K562 (cell line): ENCODE measurements at regions not wholly inside any gene's neighbourhood (a gene's known extent, or its start where the extent isn't known, plus 50 kb on each side); places are given as distances from the start of the nearest gene placed in this dataset.

Experiments
- ATAC-seq: fragments of 200-7000 bp; cut with Tn5 transposase; 3 replicates; pipeline ENCODE4 v1.9.1; 2020; ENCODE audit warnings: moderate library complexity
- BruUV-seq: library from RNA; stranded (reverse); fragments of 400-500 nt; replicated peaks from 2 replicates; lab custom pipeline; 2021; lab: Mats Ljungman, UMichigan
- CTCF ChIA-PET: fragments of 300-600 bp; formaldehyde crosslinking; extraction: SDS; loops from one replicate; lab custom pipeline; 2021; ENCODE audit warnings: low intra/inter-chr PET ratio; lab: Yijun Ruan, JAX
- POLR2A ChIA-PET: fragments of 300-600, 350-650 bp; sonication (Branson Sonifier 250); formaldehyde crosslinking; extraction: SDS; loops from one replicate; lab custom pipeline; 2021; ENCODE audit warnings: antibody characterized with exemption, inconsistent platforms; lab: Yijun Ruan, JAX
- DNase-seq, 4 experiments: peaks; one replicate each; pipeline versions ENCODE4 v3.0.0 to v3.0.0-alpha.2; 2011 to 2018; ENCODE audit warnings: low spot score in 3 of 4, mixed read lengths in 3 of 4; ENCODE audit errors: extremely low read depth in 1 of 4
- FAIRE-seq: peaks from 2 replicates; lab custom pipeline; 2011; peaks lifted over from hg19 to GRCh38; lab: Jason Lieb, UNC
- H2AFZ ChIP-seq: 2 replicates; pipeline ENCODE4 v1.6.0; 2011; ENCODE audit warnings: low read depth, low read length, control low read depth, inconsistent platforms
- H3K27ac ChIP-seq: fragments of 200-600 bp; 3 replicates; pipeline ENCODE4 v1.8.0; 2011; ENCODE audit warnings: low read depth, mild to moderate bottlenecking, control low read depth, inconsistent platforms, low read length, moderate library complexity, mixed read lengths; ENCODE audit errors: extremely low read depth
- H3K27me3 ChIP-seq, 2 experiments: fragments of 300-600 bp in 1 of 2; 2 replicates in 1 of 2; 3 replicates in 1 of 2; pipeline versions ENCODE4 v1.6.0 to v1.8.0; 2011; ENCODE audit warnings: inconsistent platforms in 2 of 2, low read length in 2 of 2, mild to moderate bottlenecking in 1 of 2, mixed read lengths in 1 of 2, moderate library complexity in 1 of 2; ENCODE audit not compliant: control insufficient read depth in 2 of 2, insufficient read depth in 2 of 2
- H3K36me3 ChIP-seq: fragments of 300-600 bp; 3 replicates; pipeline ENCODE4 v1.8.0; 2011; ENCODE audit warnings: mild to moderate bottlenecking, low read length, inconsistent platforms; ENCODE audit not compliant: control insufficient read depth, insufficient read depth
- H3K4me1 ChIP-seq, 2 experiments: fragments of 200-600 bp in 1 of 2; replicated peaks in 1 of 2; 2 replicates in 1 of 2; 3 replicates in 1 of 2; pipeline versions ENCODE4 v1.5.1 to v1.8.0; 2011; ENCODE audit warnings: inconsistent platforms in 2 of 2, low read length in 2 of 2, mild to moderate bottlenecking in 1 of 2, mixed read lengths in 1 of 2, moderate library complexity in 1 of 2; ENCODE audit not compliant: control insufficient read depth in 2 of 2, insufficient read depth in 2 of 2
- H3K4me2 ChIP-seq: 2 replicates; pipeline ENCODE4 v1.6.1; 2011; ENCODE audit warnings: low read length, control low read depth, inconsistent platforms, mixed read lengths; ENCODE audit not compliant: insufficient read depth
- H3K4me3 ChIP-seq: fragments of 200-600 bp; sonication (generic), shearing (Covaris generic); 2 replicates; pipeline ENCODE4 v1.5.1; 2016; ENCODE audit warnings: control low read depth, inconsistent platforms
- H3K79me2 ChIP-seq: fragments of 200-600 bp; 3 replicates; pipeline ENCODE4 v1.8.0; 2011; ENCODE audit warnings: low read length, inconsistent platforms; ENCODE audit not compliant: control insufficient read depth, insufficient read depth
- H3K9ac ChIP-seq, 2 experiments: 2 replicates each; pipeline versions ENCODE4 v1.6.0 to v1.6.1; 2011; ENCODE audit warnings: low read depth in 2 of 2, low read length in 2 of 2, control low read depth in 1 of 2, inconsistent platforms in 1 of 2, mild to moderate bottlenecking in 1 of 2, mixed read lengths in 1 of 2; ENCODE audit not compliant: insufficient read depth in 1 of 2
- H3K9me1 ChIP-seq: one replicate; pipeline ENCODE4 v1.6.0; 2011; ENCODE audit warnings: inconsistent platforms, mild to moderate bottlenecking, low read length, moderate library complexity; ENCODE audit not compliant: control insufficient read depth, insufficient read depth
- H3K9me3 ChIP-seq: replicated peaks from 2 replicates; pipeline ENCODE4 v1.5.1; 2011; ENCODE audit warnings: low read depth, low read length, inconsistent platforms; ENCODE audit not compliant: control insufficient read depth, insufficient read depth
- H4K20me1 ChIP-seq: replicated peaks from 2 replicates; pipeline ENCODE4 v1.6.1; 2011; ENCODE audit warnings: low read length, inconsistent platforms, mixed read lengths; ENCODE audit not compliant: control insufficient read depth, insufficient read depth
- BCOR ChIP-seq: fragments of 450-650 bp; IDR thresholded peaks from 2 replicates; pipeline ENCODE4 v1.6.1; 2016
- CBFA2T2 ChIP-seq: fragments of 450-650 bp; conservative IDR thresholded peaks from 2 replicates; pipeline ENCODE4 v1.6.1; 2017; ENCODE audit warnings: mild to moderate bottlenecking
- FOXA1 ChIP-seq: fragments of 450-650 bp; IDR thresholded peaks from 2 replicates; pipeline ENCODE4 v1.6.1; 2016; ENCODE audit warnings: mild to moderate bottlenecking, borderline replicate concordance
- HDAC1 ChIP-seq, 2 experiments: fragments of 450-650 bp; IDR thresholded peaks; 2 replicates each; pipeline ENCODE4 v1.6.1; 2016 to 2017; ENCODE audit warnings: inconsistent platforms in 1 of 2, mild to moderate bottlenecking in 1 of 2, moderate library complexity in 1 of 2
- SREBF2 ChIP-seq: sonication (generic); formaldehyde crosslinking; IDR thresholded peaks from 2 replicates; pipeline ENCODE4 v1.4.0; 2020; ENCODE audit warnings: mild to moderate bottlenecking, missing genetic modification reagents
- TAL1 ChIP-seq: fragments of 450-650 bp; IDR thresholded peaks from 2 replicates; pipeline ENCODE4 v1.6.1; 2016; ENCODE audit warnings: mild to moderate bottlenecking
- ZBTB7A ChIP-seq: IDR thresholded peaks from 2 replicates; pipeline ENCODE4 v1.6.1; 2011; ENCODE audit warnings: low read depth, mild to moderate bottlenecking, low read length, moderate library complexity, borderline replicate concordance; ENCODE audit not compliant: control insufficient read depth
- ZKSCAN3 ChIP-seq: fragments of 250-450 bp; sonication (Bioruptor Pico); IDR thresholded peaks from 2 replicates; pipeline ENCODE4 v1.4.0; 2020
- WGBS: fragments of 100-300 bp; shearing (Covaris generic); methylation state at CpG from one replicate; pipeline ENCODE4 v1.1.6; 2016; ENCODE audit warnings: low coverage, mixed read lengths; ENCODE audit not compliant: insufficient coverage; ENCODE audit errors: missing lambda C conversion rate; 5-methylcytosine and 5-hydroxymethylcytosine counted together
- in situ Hi-C: fragments of 300-500 bp; cut with MboI; formaldehyde crosslinking; loops from 4 replicates; pipeline ENCODE4 v1.15.0; 2018; ENCODE audit warnings: inconsistent platforms, mixed read lengths
- intact Hi-C: fragments of 100-400 bp; cut with micrococcal nuclease; formaldehyde crosslinking; loops from 2 replicates; pipeline ENCODE4 v1.14.2; 2022
- TF ChIP-seq, protein P1 (sequence below): fragments of 450-650 bp; formaldehyde crosslinking; conservative IDR thresholded peaks from 2 replicates; pipeline ENCODE4 v1.4.0; 2022; ENCODE audit warnings: mild to moderate bottlenecking, missing genetic modification characterization

- POLR2A ChIA-PET, result no interaction called here
- no peaks in the 10 kb centered on the region for H3K79me2 ChIP-seq
- no peak for ATAC-seq
- H3K4me3 ChIP-seq, result no peak overlapping the region
- no peak for DNase-seq
- no peaks in the 10 kb centered on the region for H4K20me1 ChIP-seq
- no peaks in the 10 kb centered on the region for H3K4me1 ChIP-seq
- no TSS peak for BruUV-seq
- 0% methylated on average over 2 of the region's 2 CpGs for WGBS
- in situ Hi-C loops (no loop called here), intact Hi-C loops (no loop called here)
- H3K9ac ChIP-seq, result no peak overlapping the region
- H3K4me2 ChIP-seq, result no peak overlapping the region
- no peaks in the 10 kb centered on the region for H3K27me3 ChIP-seq
- no peaks in the 10 kb centered on the region for H3K36me3 ChIP-seq
- FAIRE-seq, result no peak
- no peak overlapping the region for H3K27ac ChIP-seq
- no peaks in the 10 kb centered on the region for H3K9me1 ChIP-seq
- H2AFZ ChIP-seq, result no peak overlapping the region
- CTCF ChIA-PET, result no interaction called here
- no peaks in the 10 kb centered on the region for H3K9me3 ChIP-seq
- TF ChIP-seq ZKSCAN3 (CRISPR knock-in tag) (no peak), CBFA2T2 (no peak), HDAC1 (IDR thresholded peaks at IDR 0.05) (no peak), ZBTB7A (no peak), BCOR (no peak), SREBF2 (CRISPR knock-in tag) (no peak), FOXA1 (no peak), TAL1 (no peak)
- TF ChIP-seq, protein P1, sequence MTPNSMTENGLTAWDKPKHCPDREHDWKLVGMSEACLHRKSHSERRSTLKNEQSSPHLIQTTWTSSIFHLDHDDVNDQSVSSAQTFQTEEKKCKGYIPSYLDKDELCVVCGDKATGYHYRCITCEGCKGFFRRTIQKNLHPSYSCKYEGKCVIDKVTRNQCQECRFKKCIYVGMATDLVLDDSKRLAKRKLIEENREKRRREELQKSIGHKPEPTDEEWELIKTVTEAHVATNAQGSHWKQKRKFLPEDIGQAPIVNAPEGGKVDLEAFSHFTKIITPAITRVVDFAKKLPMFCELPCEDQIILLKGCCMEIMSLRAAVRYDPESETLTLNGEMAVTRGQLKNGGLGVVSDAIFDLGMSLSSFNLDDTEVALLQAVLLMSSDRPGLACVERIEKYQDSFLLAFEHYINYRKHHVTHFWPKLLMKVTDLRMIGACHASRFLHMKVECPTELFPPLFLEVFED, result no peak
- TF ChIP-seq, all 486 proteins: peak for 0
These were observed 1238.9 kb downstream of the XPNPEP1 start for GRCh38 chr10:108684431-108684830.
